Glutamatergic neuron (in vitro differentiated cells): ENCODE measurements at regions not wholly inside any gene's neighbourhood (a gene's known extent, or its start where the extent isn't known, plus 50 kb on each side); places are given as distances from the start of the nearest gene placed in this dataset.

Experiments used
- DNase-seq: peaks from one replicate; pipeline ENCODE4 v3.0.0; 2022
- H3K27ac Mint-ChIP-seq: one replicate; pipeline ENCODE4 v1.8.0; 2020; ENCODE audit warnings: mild to moderate bottlenecking, mixed read lengths, inconsistent platforms; ENCODE audit not compliant: unreplicated experiment
- H3K27me3 Mint-ChIP-seq: one replicate; pipeline ENCODE4 v1.8.0; 2020; ENCODE audit warnings: mild to moderate bottlenecking, moderate library complexity, mixed read lengths, inconsistent platforms; ENCODE audit not compliant: unreplicated experiment
- H3K36me3 Mint-ChIP-seq: one replicate; pipeline ENCODE4 v1.8.0; 2020; ENCODE audit warnings: mild to moderate bottlenecking, mixed read lengths, inconsistent platforms; ENCODE audit not compliant: unreplicated experiment
- H3K4me1 Mint-ChIP-seq: one replicate; pipeline ENCODE4 v1.8.0; 2020; ENCODE audit warnings: mild to moderate bottlenecking, low read depth, mixed read lengths, inconsistent platforms; ENCODE audit not compliant: unreplicated experiment
- H3K4me3 Mint-ChIP-seq: one replicate; pipeline ENCODE4 v1.8.0; 2020; ENCODE audit warnings: mild to moderate bottlenecking, mixed read lengths, inconsistent platforms; ENCODE audit not compliant: unreplicated experiment
- H3K9me3 Mint-ChIP-seq: one replicate; pipeline ENCODE4 v1.8.0; 2020; ENCODE audit warnings: mild to moderate bottlenecking, moderate library complexity, mixed read lengths, inconsistent platforms; ENCODE audit not compliant: unreplicated experiment
- CTCF ChIP-seq: fragments of 200-600 bp; sonication (generic); IDR thresholded peaks from one replicate; pipeline ENCODE4 v1.5.0; 2021; ENCODE audit not compliant: partially characterized antibody, unreplicated experiment

DNA sequence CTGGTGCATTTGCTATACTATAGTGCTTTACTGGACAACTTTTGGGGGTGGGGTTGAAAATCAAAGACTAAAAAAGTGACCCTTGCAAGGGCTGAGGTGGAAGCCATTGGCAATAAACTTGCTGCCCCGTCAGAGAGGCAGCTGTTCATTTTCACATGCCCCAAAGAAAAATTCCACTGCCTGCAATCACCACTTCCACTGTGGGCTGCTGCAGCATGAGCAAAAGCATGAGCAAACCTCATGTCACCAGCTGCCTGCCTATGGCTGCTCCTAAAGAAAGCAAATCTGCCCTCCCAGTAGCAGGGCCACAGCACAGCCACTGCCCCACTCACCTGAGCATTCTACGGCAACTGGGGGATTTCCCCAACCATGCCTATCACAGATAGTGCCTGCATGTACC, 290.0 kb downstream of the PAX1 start:
- Mint-ChIP-seq H3K9me3 (no peaks in the 10 kb centered on the region), H3K27me3 (peaks cover 3% of the 10 kb centered on the region)

GRCh38 chr20:21994203-21994602, 288.7 kb downstream of the PAX1 start:
- Mint-ChIP-seq H3K27me3 (peaks cover 3% of the 10 kb centered on the region), H3K4me1 (no peaks in the 10 kb centered on the region), H3K4me3 (no peak overlapping the region), H3K9me3 (no peaks in the 10 kb centered on the region), H3K27ac (no peak overlapping the region), H3K36me3 (no peaks in the 10 kb centered on the region)
- TF ChIP-seq CTCF, result no peak
- no peak for DNase-seq

More for the DNA sequence above, 290.0 kb downstream of the PAX1 start:
- no peak for TF ChIP-seq CTCF
- H3K36me3 Mint-ChIP-seq, result no peaks in the 10 kb centered on the region
- no peak for DNase-seq
- no peaks in the 10 kb centered on the region for H3K4me1 Mint-ChIP-seq
- H3K27ac Mint-ChIP-seq, result no peak overlapping the region
- H3K4me3 Mint-ChIP-seq, result no peak overlapping the region

DNA sequence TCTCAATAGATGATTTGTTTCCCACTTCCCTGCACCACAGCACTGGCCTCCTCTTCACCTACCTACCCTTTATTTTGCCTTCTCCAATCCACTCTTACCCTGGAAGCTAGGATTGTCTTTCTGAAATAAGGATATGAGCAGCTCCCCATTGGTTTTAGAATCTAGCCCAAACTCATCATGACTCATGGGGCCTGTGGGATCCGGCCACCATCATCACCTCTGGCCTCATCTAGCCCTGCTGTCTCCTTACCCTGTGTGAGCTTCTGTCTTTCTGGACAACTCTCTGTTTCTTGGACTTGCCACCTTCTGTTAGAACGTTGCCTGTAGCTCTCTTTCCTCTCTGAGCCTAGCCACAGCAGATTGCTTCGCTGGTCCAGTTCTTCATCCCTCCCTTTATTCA, 277.1 kb downstream of the PAX1 start:
- no peak for DNase-seq
- no peaks in the 10 kb centered on the region for H3K36me3 Mint-ChIP-seq
- no peaks in the 10 kb centered on the region for H3K9me3 Mint-ChIP-seq
- TF ChIP-seq CTCF, result no peak
- H3K4me1 Mint-ChIP-seq, result no peaks in the 10 kb centered on the region
- peaks cover 2% of the 10 kb centered on the region for H3K27me3 Mint-ChIP-seq
- no peak overlapping the region for H3K4me3 Mint-ChIP-seq
- no peak overlapping the region for H3K27ac Mint-ChIP-seq

DNA sequence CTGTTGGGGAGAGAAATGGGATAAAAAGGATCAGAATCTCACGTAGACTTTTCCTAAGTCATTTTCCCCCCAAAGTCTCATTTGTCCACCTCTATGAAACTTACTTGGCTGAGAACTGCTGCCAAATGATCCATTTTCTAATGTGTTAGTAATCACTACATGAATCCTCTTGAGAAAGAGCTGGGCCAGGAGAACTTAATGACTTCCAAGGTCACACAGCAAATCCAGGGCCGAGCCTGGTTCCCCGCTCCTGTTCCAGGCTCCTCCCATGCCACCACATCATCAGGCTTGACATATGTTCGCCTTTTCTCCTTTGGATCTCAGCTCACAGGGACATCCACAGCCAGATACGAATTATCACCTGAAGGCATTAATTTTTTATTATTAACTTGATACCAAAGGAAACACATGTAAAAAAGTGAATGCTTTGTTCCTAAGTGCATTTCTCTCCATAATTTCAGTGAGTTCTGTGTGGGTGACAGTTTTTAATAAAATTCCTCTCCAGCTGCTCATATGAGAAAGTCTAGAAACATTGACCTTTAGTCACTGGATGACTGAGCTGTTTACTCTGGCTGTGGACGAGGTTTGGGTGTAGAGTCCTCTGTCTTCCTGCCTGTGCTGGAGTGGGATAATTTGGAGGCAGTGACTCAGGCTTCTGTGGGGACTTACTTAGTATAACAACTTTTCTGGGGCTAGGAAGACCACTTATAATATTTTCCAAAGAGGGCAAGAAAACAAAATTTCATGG, 276.3 kb downstream of the PAX1 start:
- Mint-ChIP-seq H3K9me3 (no peaks in the 10 kb centered on the region), H3K27me3 (peaks cover 2% of the 10 kb centered on the region), H3K4me3 (no peak overlapping the region), H3K36me3 (no peaks in the 10 kb centered on the region), H3K4me1 (no peaks in the 10 kb centered on the region), H3K27ac (no peak overlapping the region)
- TF ChIP-seq CTCF, result no peak
- no peak for DNase-seq

GRCh38 chr20:21981179-21981578, 275.7 kb downstream of the PAX1 start:
- Mint-ChIP-seq H3K27ac (no peak overlapping the region), H3K9me3 (no peaks in the 10 kb centered on the region), H3K4me3 (no peak overlapping the region), H3K36me3 (no peaks in the 10 kb centered on the region), H3K4me1 (no peaks in the 10 kb centered on the region), H3K27me3 (peaks cover 2% of the 10 kb centered on the region)
- TF ChIP-seq CTCF, result no peak
- no peak for DNase-seq
